Fibroblast of peridontal ligament (primary cell): ENCODE measurements at regions not wholly inside any gene's neighbourhood (a gene's known extent, or its start where the extent isn't known, plus 50 kb on each side); places are given as distances from the start of the nearest gene placed in this dataset.
A peak's percentile ranks its signal among the peaks of the same experiment; 100 is the strongest.

Source experiments
- DNase-seq: peaks from one replicate; pipeline ENCODE4 v3.0.0-alpha.2; 2010; ENCODE audit errors: extremely low read depth

GRCh38 chr19:5392486-5392885 lies 51.9 kb upstream of the PTPRS start:
- DNase-seq = no peak

GRCh38 chr19:5393088-5393487 lies 52.5 kb upstream of the PTPRS start:
- no peak for DNase-seq

GRCh38 chr19:5394551-5395505 lies 54.2 kb upstream of the PTPRS start:
- DNase-seq = no peak

GRCh38 chr19:5395556-5395955 lies 54.9 kb upstream of the PTPRS start:
- DNase-seq = no peak

GRCh38 chr19:5396096-5396939 lies 55.7 kb upstream of the PTPRS start:
- no peak for DNase-seq

GRCh38 chr19:5396963-5397362 lies 56.4 kb upstream of the PTPRS start:
- DNase-seq = no peak

- no peak for DNase-seq
These were observed 57.2 kb upstream of the ZNRF4 start for GRCh38 chr19:5397804-5398692.

- no peak for DNase-seq
These were observed 56.5 kb upstream of the ZNRF4 start for GRCh38 chr19:5398693-5399057.

- DNase-seq = peak; percentile 84
These were observed 51.1 kb upstream of the ZNRF4 start for GRCh38 chr19:5403968-5404640.
